ENCODE measurements at regions not wholly inside any gene's neighbourhood (a gene's known extent, or its start where the extent isn't known, plus 50 kb on each side); places are given as distances from the start of the nearest gene placed in this dataset.

DNA sequence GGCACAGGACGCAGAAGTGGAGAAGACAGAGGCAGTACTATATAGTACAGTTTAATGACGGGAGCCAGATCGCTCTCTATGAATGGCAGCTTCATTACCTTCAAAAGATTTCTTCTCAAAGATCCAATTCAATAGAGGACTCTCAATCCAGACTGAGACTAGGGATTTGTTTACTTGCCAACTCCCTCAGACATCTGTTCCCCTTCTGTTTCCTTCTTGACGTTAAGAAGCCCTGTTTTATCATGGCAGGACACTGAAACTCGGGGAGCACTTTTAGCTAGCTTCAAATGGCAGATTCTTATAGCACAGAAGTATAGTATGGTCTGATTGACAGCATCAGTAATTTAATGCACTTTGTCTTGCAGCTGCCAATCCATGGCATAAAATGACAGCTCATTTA is 747.3 kb upstream of the C9orf72 start:
- Histone ChIP-seq H3K79me2 (ENCODE audit: control insufficient read depth, low read length) (no peaks in the 10 kb centered on the region), H3K4me3 (ENCODE audit: low read length) (no peak overlapping the region), H3K27me3 (ENCODE audit: control insufficient read depth, low read length) (no peaks in the 10 kb centered on the region), H3K9me3 (ENCODE audit: control insufficient read depth, insufficient read depth, low read length) (no peaks in the 10 kb centered on the region), H3K4me1 (ENCODE audit: control insufficient read depth, low read length) (no peaks in the 10 kb centered on the region), H3K36me3 (ENCODE audit: control insufficient read depth, low read length) (no peaks in the 10 kb centered on the region), H3K4me2 (ENCODE audit: low read length) (no peak overlapping the region), H3K27ac (ENCODE audit: low read depth, low read length) (no peak overlapping the region), H3F3A (ENCODE audit: control insufficient read depth, insufficient read depth) (no peaks in the 10 kb centered on the region), H4K20me1 (ENCODE audit: control insufficient read depth, insufficient read depth, low read depth, low read length) (no peaks in the 10 kb centered on the region), H3K9me2 (replicated peaks; ENCODE audit: control insufficient read depth, low read length) (no peaks in the 10 kb centered on the region)
- TF ChIP-seq CTCF (IDR thresholded peaks at IDR 0.05; ENCODE audit: low read depth, low read length, poor library complexity, severe bottlenecking) (no peak), EZH2phosphoT487 (IDR thresholded peaks at IDR 0.05; ENCODE audit: borderline replicate concordance, low read length) (no peak)

- no peaks in the 10 kb centered on the region for H3K27me3 ChIP-seq (ENCODE audit: control insufficient read depth, low read length)
- no peaks in the 10 kb centered on the region for H3K36me3 ChIP-seq (ENCODE audit: control insufficient read depth, low read length)
- no peaks in the 10 kb centered on the region for H3F3A ChIP-seq (ENCODE audit: control insufficient read depth, insufficient read depth)
- no peaks in the 10 kb centered on the region for H3K79me2 ChIP-seq (ENCODE audit: control insufficient read depth, low read length)
- H3K27ac ChIP-seq (ENCODE audit: low read depth, low read length), result no peak overlapping the region
- no peaks in the 10 kb centered on the region for H3K9me2 ChIP-seq (replicated peaks; ENCODE audit: control insufficient read depth, low read length)
- H3K4me3 ChIP-seq (ENCODE audit: low read length), result no peak overlapping the region
- H3K4me2 ChIP-seq (ENCODE audit: low read length), result no peak overlapping the region
- no peaks in the 10 kb centered on the region for H3K4me1 ChIP-seq (ENCODE audit: control insufficient read depth, low read length)
- TF ChIP-seq CTCF (IDR thresholded peaks at IDR 0.05; ENCODE audit: low read depth, low read length, poor library complexity, severe bottlenecking) (no peak), EZH2phosphoT487 (IDR thresholded peaks at IDR 0.05; ENCODE audit: borderline replicate concordance, low read length) (no peak)
- no peaks in the 10 kb centered on the region for H3K9me3 ChIP-seq (ENCODE audit: control insufficient read depth, insufficient read depth, low read length)
- no peaks in the 10 kb centered on the region for H4K20me1 ChIP-seq (ENCODE audit: control insufficient read depth, insufficient read depth, low read depth, low read length)
These were observed 756.0 kb upstream of the C9orf72 start for GRCh38 chr9:28329323-28329722.

GRCh38 chr9:28332648-28333047 is 759.4 kb upstream of the C9orf72 start:
- Histone ChIP-seq H3K27ac (ENCODE audit: low read depth, low read length) (no peak overlapping the region), H3K9me2 (replicated peaks; ENCODE audit: control insufficient read depth, low read length) (no peaks in the 10 kb centered on the region), H3F3A (ENCODE audit: control insufficient read depth, insufficient read depth) (no peaks in the 10 kb centered on the region), H3K27me3 (ENCODE audit: control insufficient read depth, low read length) (no peaks in the 10 kb centered on the region), H3K4me1 (ENCODE audit: control insufficient read depth, low read length) (no peaks in the 10 kb centered on the region), H3K4me2 (ENCODE audit: low read length) (no peak overlapping the region), H3K4me3 (ENCODE audit: low read length) (no peak overlapping the region), H4K20me1 (ENCODE audit: control insufficient read depth, insufficient read depth, low read depth, low read length) (no peaks in the 10 kb centered on the region), H3K79me2 (ENCODE audit: control insufficient read depth, low read length) (no peaks in the 10 kb centered on the region), H3K9me3 (ENCODE audit: control insufficient read depth, insufficient read depth, low read length) (no peaks in the 10 kb centered on the region), H3K36me3 (ENCODE audit: control insufficient read depth, low read length) (no peaks in the 10 kb centered on the region)
- TF ChIP-seq EZH2phosphoT487 (IDR thresholded peaks at IDR 0.05; ENCODE audit: borderline replicate concordance, low read length), result no peak
- no peak for TF ChIP-seq CTCF (IDR thresholded peaks at IDR 0.05; ENCODE audit: low read depth, low read length, poor library complexity, severe bottlenecking)

DNA sequence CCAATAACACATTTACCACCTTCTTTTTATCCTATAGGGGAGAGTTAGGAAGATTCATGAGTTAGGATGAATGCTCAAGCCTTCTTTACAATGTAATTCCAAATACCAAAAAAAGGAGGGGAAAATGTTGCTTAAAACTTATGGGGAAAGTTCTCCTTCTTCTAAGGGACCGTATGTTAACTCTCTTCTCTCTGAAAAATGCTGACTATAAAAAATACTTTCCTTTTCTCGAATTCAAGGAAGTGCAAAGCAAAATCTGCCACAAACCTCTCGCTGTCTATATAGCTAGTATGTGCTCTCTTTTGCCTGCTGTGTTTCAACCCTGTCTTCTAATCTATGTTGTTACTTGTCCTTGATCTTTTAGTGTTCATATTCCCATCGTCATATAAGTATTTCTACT is 768.6 kb upstream of the C9orf72 start:
- Histone ChIP-seq H3K4me1 (ENCODE audit: control insufficient read depth, low read length) (no peaks in the 10 kb centered on the region), H3K27me3 (ENCODE audit: control insufficient read depth, low read length) (no peaks in the 10 kb centered on the region), H3K9me2 (replicated peaks; ENCODE audit: control insufficient read depth, low read length) (no peaks in the 10 kb centered on the region), H3K27ac (ENCODE audit: low read depth, low read length) (no peak overlapping the region), H4K20me1 (ENCODE audit: control insufficient read depth, insufficient read depth, low read depth, low read length) (no peaks in the 10 kb centered on the region), H3F3A (ENCODE audit: control insufficient read depth, insufficient read depth) (no peaks in the 10 kb centered on the region), H3K79me2 (ENCODE audit: control insufficient read depth, low read length) (no peaks in the 10 kb centered on the region), H3K4me2 (ENCODE audit: low read length) (no peak overlapping the region), H3K4me3 (ENCODE audit: low read length) (no peak overlapping the region), H3K9me3 (ENCODE audit: control insufficient read depth, insufficient read depth, low read length) (no peaks in the 10 kb centered on the region), H3K36me3 (ENCODE audit: control insufficient read depth, low read length) (no peaks in the 10 kb centered on the region)
- TF ChIP-seq EZH2phosphoT487 (IDR thresholded peaks at IDR 0.05; ENCODE audit: borderline replicate concordance, low read length), result no peak
- no peak for TF ChIP-seq CTCF (IDR thresholded peaks at IDR 0.05; ENCODE audit: low read depth, low read length, poor library complexity, severe bottlenecking)

Measured in DOHH2 (cell line).